RWPE2 (cell line): ENCODE measurements at regions not wholly inside any gene's neighbourhood (a gene's known extent, or its start where the extent isn't known, plus 50 kb on each side); places are given as distances from the start of the nearest gene placed in this dataset.

Experiments
- ATAC-seq: fragments of 200-7000 bp; cut with Tn5 transposase; 3 replicates; pipeline ENCODE4 v1.9.1; 2021; ENCODE audit warnings: low read depth
- DNase-seq: peaks from one replicate; pipeline ENCODE4 v3.0.0-alpha.2; 2020; ENCODE audit warnings: low spot score
- H3K27ac ChIP-seq: fragments of 450-650 bp; 2 replicates; pipeline ENCODE4 v1.5.1; 2017; ENCODE audit warnings: mild to moderate bottlenecking; ENCODE audit not compliant: poor library complexity, severe bottlenecking
- H3K27me3 ChIP-seq: fragments of 250-450 bp; sonication (Bioruptor Pico); 2 replicates; pipeline ENCODE4 v1.5.1; 2021; ENCODE audit warnings: mild to moderate bottlenecking, moderate library complexity; ENCODE audit not compliant: insufficient read depth, poor library complexity, severe bottlenecking
- H3K36me3 ChIP-seq: fragments of 250-450 bp; sonication (Bioruptor Pico); 2 replicates; pipeline ENCODE4 v1.5.1; 2020; ENCODE audit warnings: low read depth, mild to moderate bottlenecking, moderate library complexity
- H3K4me1 ChIP-seq: fragments of 250-450 bp; sonication (Bioruptor Pico); 2 replicates; pipeline ENCODE4 v1.5.1; 2021; ENCODE audit warnings: mild to moderate bottlenecking, moderate library complexity; ENCODE audit not compliant: insufficient read depth, poor library complexity, severe bottlenecking
- H3K4me3 ChIP-seq: fragments of 250-450 bp; sonication (Bioruptor Pico); 2 replicates; pipeline ENCODE4 v1.5.1; 2021; ENCODE audit warnings: mild to moderate bottlenecking, moderate library complexity; ENCODE audit not compliant: severe bottlenecking
- H3K9me3 ChIP-seq: fragments of 250-450 bp; sonication (Bioruptor Pico); 2 replicates; pipeline ENCODE4 v1.5.1; 2021; ENCODE audit warnings: mild to moderate bottlenecking, moderate library complexity; ENCODE audit not compliant: severe bottlenecking
- CTCF ChIP-seq: fragments of 450-650 bp; IDR thresholded peaks from one replicate; pipeline ENCODE4 v1.5.1; 2017; ENCODE audit warnings: mild to moderate bottlenecking, moderate library complexity; ENCODE audit not compliant: poor library complexity, severe bottlenecking

DNA sequence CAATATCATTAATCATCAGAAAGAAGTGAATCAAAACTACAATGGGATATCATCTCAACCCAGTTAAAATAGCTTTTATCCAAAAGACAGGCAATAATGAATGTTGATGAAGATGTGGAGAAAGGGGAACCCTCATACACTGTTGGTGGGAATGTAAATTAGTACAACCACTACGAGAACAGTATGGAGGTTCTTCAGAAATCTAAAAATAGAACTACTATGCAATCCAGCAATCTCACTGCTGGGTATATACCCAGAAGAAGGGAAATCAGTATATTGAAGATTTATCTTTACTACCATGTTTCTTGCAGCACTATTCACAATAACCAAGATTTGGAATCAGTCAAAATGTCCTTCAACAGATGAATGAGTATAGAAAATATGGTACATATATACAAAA is 189.8 kb downstream of the HHIPL2 start:
- no peaks in the 10 kb centered on the region for H3K27me3 ChIP-seq
- DNase-seq (no peak), ATAC-seq (no peak)
- no peak for TF ChIP-seq CTCF
- H3K27ac ChIP-seq, result no peak overlapping the region
- H3K36me3 ChIP-seq, result no peaks in the 10 kb centered on the region
- H3K4me3 ChIP-seq, result no peak overlapping the region
- H3K4me1 ChIP-seq, result no peaks in the 10 kb centered on the region
- no peaks in the 10 kb centered on the region for H3K9me3 ChIP-seq

DNA sequence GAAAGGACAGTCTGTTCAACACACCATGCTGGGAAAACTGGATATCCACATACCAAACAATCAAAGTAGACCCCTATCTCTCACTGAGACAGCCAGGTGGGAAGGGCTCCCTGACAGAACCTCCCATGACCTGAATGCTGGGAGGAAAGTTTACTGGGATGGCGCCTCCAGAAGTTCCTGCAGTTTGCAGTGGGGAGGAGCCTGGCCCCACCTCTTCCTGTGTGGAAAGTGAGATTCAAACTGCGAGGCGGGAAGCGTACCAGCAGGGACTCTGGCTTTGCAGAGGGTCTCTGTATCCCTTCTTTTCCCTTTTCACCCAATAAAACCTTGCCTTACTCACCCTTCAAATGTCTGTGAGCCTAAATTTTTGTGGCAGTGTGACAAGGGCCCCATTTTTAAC is 190.7 kb downstream of the HHIPL2 start:
- H3K27me3 ChIP-seq, result no peaks in the 10 kb centered on the region
- H3K4me3 ChIP-seq, result no peak overlapping the region
- TF ChIP-seq CTCF, result no peak
- no peak for DNase-seq
- ATAC-seq, result no peak
- H3K4me1 ChIP-seq, result no peaks in the 10 kb centered on the region
- H3K9me3 ChIP-seq, result no peaks in the 10 kb centered on the region
- H3K27ac ChIP-seq, result no peak overlapping the region
- no peaks in the 10 kb centered on the region for H3K36me3 ChIP-seq

GRCh38 chr1:222347627-222348026 is 200.3 kb downstream of the HHIPL2 start:
- H3K9me3 ChIP-seq, result no peaks in the 10 kb centered on the region
- no peak overlapping the region for H3K27ac ChIP-seq
- H3K4me3 ChIP-seq, result no peak overlapping the region
- H3K27me3 ChIP-seq, result no peaks in the 10 kb centered on the region
- TF ChIP-seq CTCF, result no peak
- no peak for DNase-seq
- no peak for ATAC-seq
- H3K4me1 ChIP-seq, result no peaks in the 10 kb centered on the region
- H3K36me3 ChIP-seq, result no peaks in the 10 kb centered on the region

GRCh38 chr1:222346955-222347354 is 200.9 kb downstream of the HHIPL2 start:
- Histone ChIP-seq H3K36me3 (no peaks in the 10 kb centered on the region), H3K27ac (no peak overlapping the region), H3K4me3 (no peak overlapping the region), H3K4me1 (no peaks in the 10 kb centered on the region), H3K27me3 (no peaks in the 10 kb centered on the region), H3K9me3 (no peaks in the 10 kb centered on the region)
- DNase-seq, result no peak
- no peak for ATAC-seq
- TF ChIP-seq CTCF, result no peak

DNA sequence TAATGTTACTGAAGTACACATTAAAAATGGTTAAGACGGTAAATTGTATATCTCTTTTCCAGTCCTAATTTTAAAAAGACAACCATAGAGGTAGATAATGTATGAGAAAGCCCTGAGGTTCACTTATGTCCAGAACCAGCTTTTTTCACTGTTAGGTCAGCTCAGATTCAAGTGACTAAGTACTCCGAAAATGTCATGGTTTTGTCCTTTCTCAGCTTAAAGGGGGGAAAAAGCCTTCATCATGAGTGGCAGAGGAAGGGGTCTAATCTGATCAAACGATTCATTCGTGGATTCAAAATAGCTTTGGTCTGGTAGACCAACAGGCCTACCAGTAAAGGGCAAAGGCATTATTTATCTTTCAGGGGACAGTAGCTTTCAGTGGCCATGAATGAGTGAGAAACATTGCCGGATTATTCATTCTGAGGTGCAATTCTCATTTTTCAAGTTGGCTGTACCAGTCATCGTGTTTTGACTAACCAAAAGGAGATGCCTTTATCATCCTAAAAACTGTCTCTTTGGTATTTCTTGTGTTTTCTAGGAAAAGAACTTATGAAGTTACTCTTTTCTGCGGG is 208.4 kb downstream of the HHIPL2 start:
- no peak for TF ChIP-seq CTCF
- H3K4me3 ChIP-seq, result no peak overlapping the region
- no peaks in the 10 kb centered on the region for H3K4me1 ChIP-seq
- no peaks in the 10 kb centered on the region for H3K9me3 ChIP-seq
- no peaks in the 10 kb centered on the region for H3K27me3 ChIP-seq
- no peak overlapping the region for H3K27ac ChIP-seq
- ATAC-seq (no peak), DNase-seq (no peak)
- no peaks in the 10 kb centered on the region for H3K36me3 ChIP-seq
